ELF-1 (cell line): ENCODE measurements at regions not wholly inside any gene's neighbourhood (a gene's known extent, or its start where the extent isn't known, plus 50 kb on each side); places are given as distances from the start of the nearest gene placed in this dataset.
"Not testable (repeated sequence)": the region's sequence is repeated elsewhere in the genome, so short reads cannot be mapped to it uniquely, and the experiment has no call there.

Experiments
- DNase-seq: peaks from one replicate; pipeline ENCODE4 v3.0.0-alpha.2; 2016; ENCODE audit warnings: low read depth, low spot score

DNA sequence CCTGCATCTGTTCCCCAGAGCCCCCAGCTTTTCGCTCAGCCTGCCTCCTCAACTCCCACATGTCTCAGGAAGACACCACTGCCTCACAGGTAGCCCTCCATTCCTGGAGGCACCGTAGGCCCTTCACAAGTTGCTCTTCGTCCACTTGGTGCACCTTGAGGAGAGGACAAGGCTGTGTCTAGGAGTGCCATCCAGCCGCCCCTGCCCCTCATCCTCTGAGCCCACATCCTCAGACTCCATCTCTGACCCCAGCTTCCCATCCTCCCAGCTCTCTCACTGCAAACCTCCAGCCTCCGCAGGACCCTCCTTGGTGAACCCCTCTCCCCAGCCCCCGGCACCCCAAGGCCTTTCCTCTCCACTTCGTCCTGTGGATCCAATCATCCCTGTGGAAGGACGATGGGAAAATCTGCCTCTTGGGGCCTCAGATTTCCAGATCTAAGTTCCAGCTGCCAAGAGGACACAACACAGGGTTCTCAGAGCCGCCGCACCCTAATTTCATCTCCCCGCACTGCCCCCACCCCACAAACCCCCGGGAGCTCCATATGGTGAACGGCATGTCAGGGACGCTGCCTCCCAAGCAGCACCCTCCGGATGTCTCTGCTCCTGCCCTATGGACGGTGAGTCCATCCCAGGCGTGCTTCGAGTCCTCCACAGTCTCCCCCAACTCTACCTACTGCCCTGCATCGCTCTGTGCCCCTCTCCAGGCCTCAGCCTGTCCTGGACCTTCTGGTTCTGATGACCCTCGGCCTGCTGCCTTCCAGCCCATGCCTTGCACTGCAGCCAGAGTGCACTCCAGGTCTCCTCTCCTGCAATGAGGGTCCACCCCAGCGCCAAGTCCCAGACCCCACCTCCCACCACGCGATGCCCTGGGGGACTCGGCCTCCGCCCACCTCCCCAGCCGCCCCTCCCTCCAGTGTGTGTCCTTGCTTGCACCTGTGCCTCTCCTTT lies 314.1 kb upstream of the DIO3 start:
- DNase-seq, result no peak

GRCh38 chr14:101247842-101248725 lies 313.2 kb upstream of the DIO3 start:
- DNase-seq, result no peak

GRCh38 chr14:101248840-101249675 lies 312.2 kb upstream of the DIO3 start:
- no peak for DNase-seq

GRCh38 chr14:101249676-101250036 lies 311.6 kb upstream of the DIO3 start:
- DNase-seq, result no peak

- DNase-seq, result no peak
Measured at GRCh38 chr14:101250336-101250947, 310.9 kb upstream of the DIO3 start.

- DNase-seq, result no peak
Measured at GRCh38 chr14:101250948-101251811, 310.1 kb upstream of the DIO3 start.

DNA sequence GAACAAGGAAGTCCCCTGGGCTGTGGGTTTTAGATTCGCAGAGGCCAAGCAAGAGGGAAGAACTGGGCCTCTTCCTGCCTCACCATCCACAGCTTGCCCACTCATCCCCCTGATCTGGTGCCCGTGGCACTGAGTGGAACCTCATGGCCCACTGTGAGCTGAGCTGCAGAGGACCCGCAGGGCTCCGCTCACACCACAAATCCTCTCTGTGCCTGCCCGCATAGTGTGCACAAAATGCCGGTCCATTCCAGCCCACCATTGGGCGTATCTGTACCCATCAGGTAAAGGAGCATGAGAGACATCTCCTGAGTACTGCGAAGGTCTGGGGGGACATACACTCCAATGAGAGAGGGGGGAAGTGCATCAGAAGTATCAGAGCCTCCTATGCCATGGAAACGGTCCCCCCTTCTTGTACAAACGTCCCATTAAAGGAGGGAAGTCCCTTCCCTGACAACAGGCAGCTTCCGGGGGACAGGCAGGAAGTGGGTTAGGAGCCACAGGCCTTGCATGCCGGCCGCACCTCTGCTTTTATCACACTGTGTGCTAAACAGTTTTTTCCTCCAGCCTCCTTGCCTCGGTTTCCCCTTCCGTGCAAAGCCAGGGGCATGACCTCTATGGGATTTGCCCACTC lies 309.4 kb upstream of the DIO3 start:
- no peak for DNase-seq

- no peak for DNase-seq
Measured at GRCh38 chr14:101252443-101253214, 308.7 kb upstream of the DIO3 start.

DNA sequence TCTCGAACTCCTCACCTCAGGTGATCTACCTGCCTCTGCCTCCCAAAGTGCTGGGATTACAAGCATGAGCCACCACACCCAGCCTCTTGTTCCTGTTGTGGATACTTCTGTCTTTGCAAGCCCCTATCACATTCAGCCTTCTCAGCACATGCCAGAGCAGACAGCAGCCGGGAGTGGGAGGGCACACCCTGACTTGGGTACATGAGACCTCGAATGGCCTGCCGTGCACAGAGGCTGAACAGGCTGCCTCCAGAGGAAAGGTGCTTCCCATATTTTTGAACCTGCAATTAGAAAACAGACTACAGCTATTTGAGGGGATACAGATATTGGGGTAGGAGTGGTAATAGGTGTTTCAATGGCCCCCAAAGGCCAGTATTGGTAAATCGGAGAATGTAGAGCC lies 307.3 kb upstream of the DIO3 start:
- DNase-seq, result no peak

- DNase-seq, result no peak
Measured at GRCh38 chr14:101254805-101255764, 306.2 kb upstream of the DIO3 start.

DNA sequence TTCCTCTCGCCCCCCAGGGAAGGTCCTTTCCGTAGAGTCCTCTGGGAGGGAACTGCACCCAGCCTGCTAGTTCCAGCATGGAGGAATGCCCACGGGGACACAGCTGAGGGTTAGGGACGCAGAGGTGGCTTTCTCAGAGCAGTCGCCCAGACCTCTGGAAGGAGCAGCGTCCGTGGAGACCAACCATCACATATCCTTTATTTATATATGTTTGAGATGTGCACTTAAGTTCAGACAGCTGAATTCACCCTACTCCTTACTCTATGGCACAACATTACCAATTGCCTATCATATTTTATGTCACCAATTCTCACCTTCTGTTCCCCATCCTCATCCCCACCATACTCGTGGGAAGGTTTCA lies 305.6 kb upstream of the DIO3 start:
- DNase-seq, result no peak

- DNase-seq, result no peak
Measured at GRCh38 chr14:101256266-101256665, 305.0 kb upstream of the DIO3 start.

DNA sequence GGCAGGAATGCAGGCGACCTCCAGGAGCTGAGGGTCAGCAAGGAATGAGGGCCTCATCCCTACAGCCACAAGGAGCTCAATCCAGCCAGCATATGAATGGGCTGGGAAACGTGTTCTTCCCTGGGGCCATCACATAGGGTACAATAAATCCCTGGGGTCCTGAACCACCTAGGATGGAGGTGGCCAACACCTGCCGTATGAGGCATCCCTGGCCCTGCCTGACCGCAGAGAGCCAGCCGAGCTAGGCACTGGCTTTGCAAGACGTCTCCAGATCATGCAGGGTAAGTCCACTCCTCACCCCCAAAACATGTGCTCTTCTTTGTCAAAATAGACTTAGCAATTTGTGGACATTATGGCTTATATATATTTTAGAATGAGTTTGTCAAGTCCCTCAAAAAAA lies 303.7 kb upstream of the DIO3 start:
- no peak for DNase-seq

DNA sequence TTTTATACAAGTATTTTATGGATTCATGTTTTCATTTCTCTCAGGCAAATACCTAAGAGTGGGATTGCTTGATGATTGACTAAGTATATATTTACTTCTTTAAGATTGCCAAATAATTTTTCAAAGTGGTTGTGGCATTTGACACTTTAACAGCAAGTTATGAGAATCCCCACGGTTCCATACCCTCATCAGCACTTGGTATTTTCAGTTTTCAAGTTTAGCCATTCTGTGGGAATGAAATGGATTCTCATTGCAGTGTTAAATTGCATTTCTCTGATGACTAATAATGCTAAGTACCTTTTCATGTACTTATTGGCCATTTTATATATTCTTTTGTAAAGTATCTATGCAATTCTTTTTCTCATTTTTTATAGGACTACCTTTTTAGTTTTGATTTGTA lies 301.5 kb upstream of the DIO3 start:
- no peak for DNase-seq

DNA sequence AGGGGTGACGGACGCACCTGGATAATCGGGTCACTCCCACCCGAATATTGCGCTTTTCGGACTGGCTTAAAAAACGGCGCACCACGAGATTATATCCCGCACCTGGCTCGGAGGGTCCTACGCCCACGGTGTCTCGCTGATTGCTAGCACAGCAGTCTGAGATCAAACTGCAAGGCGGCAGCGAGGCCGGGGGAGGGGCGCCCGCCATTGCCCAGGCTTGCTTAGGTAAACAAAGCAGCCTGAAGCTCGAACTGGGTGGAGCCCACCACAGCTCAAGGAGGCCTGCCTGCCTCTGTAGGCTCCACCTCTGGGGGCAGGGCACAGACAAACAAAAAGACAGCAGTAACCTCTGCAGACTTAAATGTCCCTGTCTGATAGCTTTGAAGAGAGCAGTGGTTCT lies 294.9 kb upstream of the DIO3 start:
- not testable (repeated sequence) for DNase-seq

GRCh38 chr14:101273091-101273490 lies 288.2 kb upstream of the DIO3 start:
- DNase-seq, result no peak

DNA sequence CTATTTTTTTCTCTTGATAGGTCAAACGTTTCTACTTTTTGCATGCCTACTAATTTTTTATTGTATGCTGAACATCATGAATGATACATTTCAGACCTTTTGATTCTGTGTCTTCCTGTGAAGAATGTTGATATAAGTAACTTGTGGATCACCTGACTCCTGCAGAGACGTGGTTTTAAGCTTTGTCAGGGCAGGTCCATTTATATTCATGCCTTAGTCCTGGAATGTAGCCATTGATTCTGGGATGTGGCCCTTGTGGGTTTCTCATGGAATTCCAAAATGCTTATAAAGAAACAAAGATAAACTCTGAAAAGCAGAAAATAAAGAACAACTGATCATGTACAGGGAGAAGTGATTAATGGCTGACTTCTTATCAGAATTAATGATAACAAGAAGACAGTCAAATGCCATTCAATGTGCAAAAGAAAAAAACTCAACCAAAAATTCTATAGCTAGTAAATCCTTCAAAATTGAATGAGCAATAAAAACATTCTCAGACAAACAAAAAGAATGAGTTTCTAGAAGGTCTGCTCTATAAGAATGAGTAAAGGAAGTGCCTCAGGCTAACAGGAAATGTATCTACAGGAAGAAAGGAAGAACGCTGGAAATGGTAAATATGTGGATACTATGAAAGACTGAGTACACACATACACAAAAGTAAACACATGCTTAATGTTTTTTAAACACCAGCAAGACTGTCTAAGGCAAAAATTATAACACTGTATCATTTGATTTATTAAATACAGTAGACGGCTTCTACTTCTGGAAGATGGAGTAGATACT lies 284.8 kb upstream of the DIO3 start:
- no peak for DNase-seq
